HAP-1 (cell line): ENCODE measurements at regions not wholly inside any gene's neighbourhood (a gene's known extent, or its start where the extent isn't known, plus 50 kb on each side); places are given as distances from the start of the nearest gene placed in this dataset.

Experiments
- DNase-seq, 2 experiments: peaks; one replicate each; pipeline ENCODE4 v3.0.0-alpha.2; 2016 to 2020; ENCODE audit warnings: low spot score in 2 of 2
- H3K27me3 ChIP-seq: fragments of 250-450 bp; sonication (Bioruptor Pico); 2 replicates; pipeline ENCODE4 v1.5.1; 2020; ENCODE audit warnings: low read depth, mild to moderate bottlenecking, moderate library complexity
- H3K36me3 ChIP-seq: fragments of 250-450 bp; sonication (Bioruptor Pico); replicated peaks from 2 replicates; pipeline ENCODE4 v1.5.1; 2020; ENCODE audit warnings: mild to moderate bottlenecking
- H3K4me1 ChIP-seq: fragments of 250-450 bp; sonication (Bioruptor Pico); 2 replicates; pipeline ENCODE4 v1.5.1; 2020; ENCODE audit warnings: mild to moderate bottlenecking
- H3K4me3 ChIP-seq: fragments of 250-450 bp; sonication (Bioruptor Pico); 2 replicates; pipeline ENCODE4 v1.5.1; 2020; ENCODE audit warnings: mild to moderate bottlenecking, moderate library complexity
- H3K9me3 ChIP-seq: fragments of 250-450 bp; sonication (Bioruptor Pico); 2 replicates; pipeline ENCODE4 v1.5.1; 2020; ENCODE audit warnings: mild to moderate bottlenecking, moderate library complexity
- in situ Hi-C: fragments of 300-500 bp; cut with MboI; formaldehyde crosslinking; loops from 3 replicates; pipeline ENCODE4 v1.14.3; 2020; ENCODE audit warnings: low sequenced_read_pairs, inconsistent platforms, mixed read lengths

DNA sequence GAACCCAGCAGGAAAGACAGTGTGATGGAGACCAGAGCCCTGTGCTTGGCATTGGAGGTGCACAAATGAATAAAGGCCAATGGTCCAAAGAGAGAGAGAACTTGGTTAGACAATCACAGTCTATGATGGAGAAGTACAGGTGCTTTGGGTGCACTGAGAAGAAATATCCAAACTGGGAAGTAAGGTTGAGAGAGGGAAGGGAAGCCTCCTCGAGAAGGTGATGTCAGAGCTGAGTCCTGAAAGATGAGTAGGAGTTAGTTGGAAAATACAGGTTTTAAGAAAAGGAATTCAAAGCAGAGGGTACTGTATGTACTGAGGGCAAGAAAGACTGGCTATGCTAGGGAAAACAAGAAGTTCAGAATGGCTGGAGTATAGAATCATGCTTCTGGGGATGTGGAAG lies 94.1 kb upstream of the CD53 start:
- no peak for DNase-seq
- Histone ChIP-seq H3K36me3 (no peaks in the 10 kb centered on the region), H3K27me3 (no peaks in the 10 kb centered on the region; the same call in 1 of the 2 replicates), H3K4me3 (no peak overlapping the region), H3K9me3 (no peaks in the 10 kb centered on the region), H3K4me1 (no peaks in the 10 kb centered on the region)
- in situ Hi-C loops: loop anchor here (5.0 kb wide), 1 partner anchor 147 kb away; no protein-coding TSS in a partner anchor

DNA sequence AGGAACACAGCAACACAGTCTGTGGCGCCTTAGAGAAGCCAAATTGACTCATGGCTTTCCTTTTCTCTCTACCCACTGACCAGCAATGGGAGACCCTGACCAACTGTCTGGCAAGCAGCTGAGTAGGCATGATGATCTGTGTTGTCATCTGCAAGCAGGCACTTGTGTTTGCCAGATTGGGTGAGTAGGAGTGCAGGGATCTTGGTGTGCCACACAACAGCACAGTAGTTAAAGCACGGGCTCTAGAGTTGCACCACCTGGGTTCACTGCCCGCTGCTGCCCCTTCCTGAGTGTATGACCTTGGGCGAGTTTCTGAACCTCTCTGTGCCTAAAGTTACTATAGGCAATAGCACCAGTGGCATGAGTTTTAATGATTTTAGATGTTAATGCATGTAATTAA lies 95.7 kb upstream of the CD53 start:
- H3K9me3 ChIP-seq: no peaks in the 10 kb centered on the region
- no peak for DNase-seq
- no peaks in the 10 kb centered on the region; the same call in 1 of the 2 replicates for H3K27me3 ChIP-seq
- H3K4me3 ChIP-seq: no peak overlapping the region
- in situ Hi-C loops: loop anchor here (5.0 kb wide), 1 partner anchor 145 kb away; no protein-coding TSS in a partner anchor
- no peaks in the 10 kb centered on the region for H3K4me1 ChIP-seq
- H3K36me3 ChIP-seq: no peaks in the 10 kb centered on the region

DNA sequence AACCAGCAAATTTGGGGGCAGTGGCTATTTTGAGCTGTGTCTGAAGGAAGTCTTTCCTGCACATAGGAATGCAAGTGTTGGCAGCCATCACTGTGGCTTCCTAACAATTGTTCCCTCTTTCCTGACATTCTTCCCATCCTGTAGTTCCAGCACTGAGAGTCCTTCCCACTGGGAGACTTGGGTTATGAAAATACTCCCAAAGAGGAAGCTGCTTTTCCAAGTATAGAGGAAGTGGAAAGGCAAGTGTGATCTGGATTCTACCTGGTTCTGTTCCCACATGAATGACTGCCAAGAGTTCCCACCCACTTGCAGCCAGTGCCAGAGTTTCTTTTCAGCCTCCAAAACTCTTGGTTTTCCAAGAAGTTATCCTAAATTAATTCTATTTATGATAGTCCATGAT lies 98.5 kb upstream of the CD53 start:
- H3K36me3 ChIP-seq: no peaks in the 10 kb centered on the region
- no peaks in the 10 kb centered on the region for H3K4me1 ChIP-seq
- in situ Hi-C loops: no loop called here
- H3K27me3 ChIP-seq: no peaks in the 10 kb centered on the region; the same call in 1 of the 2 replicates
- H3K4me3 ChIP-seq: no peak overlapping the region
- H3K9me3 ChIP-seq: no peaks in the 10 kb centered on the region
- no peak for DNase-seq

DNA sequence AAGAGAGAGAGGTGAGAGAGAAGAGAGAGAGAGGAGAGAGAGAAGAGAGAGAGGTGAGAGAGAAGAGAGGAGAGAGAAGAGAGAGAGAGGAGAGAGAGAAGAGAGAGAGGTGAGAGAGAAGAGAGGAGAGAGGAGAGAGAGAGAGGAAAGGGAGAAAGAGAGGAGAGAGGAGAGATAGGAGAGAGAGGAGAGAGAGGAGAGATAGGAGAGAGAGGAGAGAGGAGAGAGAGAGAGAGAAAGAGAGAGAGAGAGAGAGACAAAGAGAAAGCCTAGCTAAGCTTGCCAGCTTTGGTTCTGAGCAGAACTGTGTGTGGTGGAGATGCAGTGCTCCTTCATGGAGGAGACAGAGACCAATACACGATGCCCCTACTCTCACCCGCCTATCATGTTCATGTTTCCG lies 99.1 kb upstream of the KCNA3 start:
- Histone ChIP-seq H3K27me3 (no peaks in the 10 kb centered on the region; the same call in 1 of the 2 replicates), H3K4me1 (no peaks in the 10 kb centered on the region), H3K4me3 (no peak overlapping the region), H3K9me3 (no peaks in the 10 kb centered on the region), H3K36me3 (no peaks in the 10 kb centered on the region)
- in situ Hi-C loops: no loop called here
- no peak for DNase-seq

DNA sequence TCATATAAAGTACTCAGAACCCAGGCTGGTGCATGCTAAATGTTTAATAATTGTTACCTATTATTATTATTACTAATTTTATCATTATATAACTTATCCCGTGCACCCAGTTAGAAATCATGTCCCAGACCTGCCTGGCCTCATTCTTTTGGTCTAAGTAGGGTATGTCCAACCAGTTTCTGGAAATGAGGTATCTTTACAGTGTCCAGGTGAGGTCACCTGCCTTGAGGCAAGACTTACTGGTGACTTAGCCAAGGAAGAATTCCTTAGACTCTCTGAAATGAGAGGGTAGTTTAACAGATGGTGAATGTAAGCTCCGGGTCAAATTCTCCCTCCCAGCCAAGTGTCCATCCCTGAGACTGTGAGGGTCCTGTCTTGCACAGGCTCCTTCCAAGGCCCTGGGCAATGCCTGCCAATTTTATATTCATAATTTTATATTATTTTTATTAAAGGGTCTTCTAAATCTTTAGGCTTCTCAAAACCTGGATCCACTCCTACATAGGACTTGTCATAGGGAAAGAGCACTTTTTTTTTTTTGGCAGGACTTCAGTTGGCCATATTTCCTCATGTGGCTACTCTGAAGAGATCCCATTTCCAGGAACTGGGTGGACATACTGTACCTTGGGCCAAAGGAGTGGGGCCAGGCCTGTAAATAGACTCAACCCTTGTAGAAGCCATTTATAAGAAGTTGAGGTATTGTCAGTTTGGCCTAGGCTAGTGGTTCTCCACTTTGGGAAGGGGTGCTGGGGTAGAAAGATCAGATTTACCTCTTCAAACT lies 96.7 kb upstream of the KCNA3 start:
- no peak overlapping the region for H3K4me3 ChIP-seq
- H3K27me3 ChIP-seq: no peaks in the 10 kb centered on the region; the same call in 1 of the 2 replicates
- DNase-seq: no peak
- H3K36me3 ChIP-seq: no peaks in the 10 kb centered on the region
- in situ Hi-C loops: no loop called here
- no peaks in the 10 kb centered on the region for H3K9me3 ChIP-seq
- no peaks in the 10 kb centered on the region for H3K4me1 ChIP-seq

DNA sequence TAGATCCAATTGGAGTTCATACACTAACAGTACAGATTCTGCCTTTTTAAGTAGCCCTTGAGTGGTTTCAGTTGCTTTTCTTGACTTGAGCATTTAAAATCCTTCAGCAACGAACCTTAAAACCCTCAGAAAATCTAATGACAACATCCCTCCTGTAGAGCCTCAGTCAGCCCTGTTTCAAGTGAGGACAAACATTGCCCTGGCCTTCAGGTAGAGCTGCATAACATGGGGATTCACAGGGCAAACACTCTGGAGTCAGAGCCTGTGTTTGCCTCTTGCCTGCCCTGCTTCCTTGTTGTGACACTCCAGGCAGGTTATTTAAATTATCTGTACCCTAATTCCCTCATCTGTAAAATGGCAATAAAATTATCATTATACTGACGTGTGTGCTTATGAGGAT lies 96.1 kb upstream of the KCNA3 start:
- H3K4me1 ChIP-seq: no peaks in the 10 kb centered on the region
- no peak for DNase-seq
- in situ Hi-C loops: no loop called here
- H3K36me3 ChIP-seq: no peaks in the 10 kb centered on the region
- H3K27me3 ChIP-seq: no peaks in the 10 kb centered on the region; the same call in 1 of the 2 replicates
- H3K4me3 ChIP-seq: no peak overlapping the region
- no peaks in the 10 kb centered on the region for H3K9me3 ChIP-seq

DNA sequence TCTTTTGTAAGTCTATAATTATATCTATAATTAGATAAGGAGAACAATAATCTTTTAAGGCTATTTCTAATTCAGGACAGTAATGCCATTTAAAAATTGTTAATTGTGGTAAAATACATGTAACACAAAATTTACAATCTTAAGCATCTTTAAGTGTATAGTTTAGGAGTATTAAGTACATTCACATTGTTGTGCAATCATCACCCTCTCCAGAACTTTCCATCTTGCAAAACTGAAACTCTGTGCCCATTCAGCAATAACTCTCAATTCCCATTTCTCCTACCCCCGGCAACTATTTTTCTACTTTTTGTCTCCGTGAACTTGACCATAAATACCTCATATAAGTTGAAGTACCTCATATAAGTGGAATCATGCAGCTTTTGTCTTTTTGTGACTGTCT lies 93.9 kb upstream of the KCNA3 start:
- no peak overlapping the region for H3K4me3 ChIP-seq
- in situ Hi-C loops: no loop called here
- DNase-seq: no peak
- H3K9me3 ChIP-seq: no peaks in the 10 kb centered on the region
- H3K27me3 ChIP-seq: no peaks in the 10 kb centered on the region
- no peaks in the 10 kb centered on the region for H3K4me1 ChIP-seq
- no peaks in the 10 kb centered on the region for H3K36me3 ChIP-seq

DNA sequence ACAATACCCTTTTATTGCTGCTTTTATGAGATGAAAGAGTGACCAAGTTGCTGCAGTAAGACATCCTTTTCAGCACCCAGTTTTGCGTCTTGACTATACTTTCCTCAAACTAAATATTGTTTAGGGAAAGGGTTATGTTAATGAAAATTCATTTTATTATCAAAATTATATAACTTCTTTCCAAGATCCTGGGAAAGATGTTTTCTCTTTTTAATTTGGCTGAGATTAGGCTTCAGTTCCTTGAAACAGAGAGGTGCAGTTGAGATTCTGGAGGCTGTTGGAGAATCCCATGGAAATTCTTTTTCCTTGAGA lies 91.6 kb upstream of the KCNA3 start:
- Histone ChIP-seq H3K27me3 (peaks cover 8% of the 10 kb centered on the region), H3K4me1 (no peaks in the 10 kb centered on the region), H3K4me3 (no peak overlapping the region), H3K9me3 (no peaks in the 10 kb centered on the region), H3K36me3 (no peaks in the 10 kb centered on the region)
- in situ Hi-C loops: no loop called here
- no peak for DNase-seq

DNA sequence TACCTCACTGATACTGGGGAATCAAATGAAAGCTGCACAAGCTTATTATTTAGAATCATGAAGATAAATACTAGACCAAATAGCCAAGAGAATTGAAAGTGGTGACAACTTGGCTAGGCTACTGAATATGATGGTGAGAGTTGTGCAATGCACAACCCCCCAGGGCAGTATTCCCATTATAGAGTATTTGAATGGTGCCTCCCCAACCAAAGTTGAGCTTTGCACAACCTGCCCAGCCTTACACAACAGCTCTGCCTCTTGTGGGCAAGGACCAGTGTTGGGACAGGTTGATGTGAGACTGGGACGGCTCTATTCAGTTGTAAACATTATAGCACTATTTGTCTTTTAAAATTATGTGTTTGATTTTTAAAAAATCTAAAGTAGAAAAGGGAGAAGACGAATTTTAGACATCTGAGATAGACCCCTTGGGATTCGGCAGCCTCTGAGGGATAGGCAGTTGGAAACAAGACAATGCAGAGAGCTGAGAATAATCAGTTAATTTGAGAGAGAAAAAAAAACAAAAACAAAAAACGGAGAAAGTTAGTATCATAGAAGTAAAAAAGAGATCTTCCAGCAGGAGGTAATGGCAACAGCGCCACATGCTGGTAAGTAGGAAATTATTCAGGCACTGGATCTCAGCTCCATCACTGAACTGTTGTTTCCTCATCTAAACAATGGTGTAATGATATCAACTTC lies 91.0 kb upstream of the KCNA3 start:
- H3K36me3 ChIP-seq: no peaks in the 10 kb centered on the region
- H3K9me3 ChIP-seq: no peaks in the 10 kb centered on the region
- no peaks in the 10 kb centered on the region for H3K4me1 ChIP-seq
- H3K4me3 ChIP-seq: no peak overlapping the region
- in situ Hi-C loops: no loop called here
- peaks cover 8% of the 10 kb centered on the region for H3K27me3 ChIP-seq
- peak; percentile 31 to 33 for DNase-seq

DNA sequence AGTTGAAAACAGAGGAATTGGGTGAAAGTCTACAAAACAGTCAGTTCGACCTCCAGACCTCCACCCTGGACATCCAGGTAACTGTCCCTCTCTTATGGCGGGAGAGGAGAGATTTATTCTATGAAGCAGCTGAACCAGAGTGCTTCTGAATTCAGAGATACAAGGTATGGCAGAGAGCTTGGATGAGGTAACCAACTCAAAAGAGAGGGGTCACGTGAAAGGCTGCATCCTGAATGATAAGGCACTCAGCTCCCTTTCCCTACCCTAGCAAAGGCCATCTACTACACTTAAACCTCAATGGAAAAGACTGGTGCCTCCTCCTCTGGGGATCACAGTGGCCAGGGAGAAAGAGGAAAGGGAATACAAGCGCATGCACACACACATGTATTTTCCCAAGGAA lies 88.4 kb upstream of the KCNA3 start:
- no peak for DNase-seq
- Histone ChIP-seq H3K27me3 (peaks cover 8% of the 10 kb centered on the region), H3K36me3 (no peaks in the 10 kb centered on the region), H3K9me3 (no peaks in the 10 kb centered on the region), H3K4me1 (no peaks in the 10 kb centered on the region), H3K4me3 (no peak overlapping the region)
- in situ Hi-C loops: no loop called here

DNA sequence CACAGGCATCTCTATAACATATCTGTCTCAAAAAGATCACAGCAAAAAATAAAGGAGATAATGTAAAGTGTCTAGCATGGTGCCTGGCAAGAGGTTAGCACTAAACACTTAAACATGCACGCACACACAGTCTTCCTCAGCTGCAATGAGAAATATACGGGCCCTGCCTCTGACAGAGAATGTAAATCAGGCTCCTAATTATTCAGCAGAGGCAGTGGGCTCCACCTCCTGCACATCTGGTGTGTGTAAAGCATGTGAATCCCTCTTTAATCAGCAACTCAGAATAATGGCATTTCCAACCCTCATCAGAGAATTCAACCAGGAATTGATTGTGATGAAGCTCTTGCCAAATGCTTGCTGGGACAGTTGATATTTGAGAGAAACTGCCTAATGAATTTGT lies 85.6 kb upstream of the KCNA3 start:
- no peaks in the 10 kb centered on the region for H3K4me1 ChIP-seq
- no peaks in the 10 kb centered on the region for H3K9me3 ChIP-seq
- H3K27me3 ChIP-seq: peaks cover 8% of the 10 kb centered on the region
- no peak for DNase-seq
- in situ Hi-C loops: no loop called here
- H3K4me3 ChIP-seq: no peak overlapping the region
- H3K36me3 ChIP-seq: no peaks in the 10 kb centered on the region

DNA sequence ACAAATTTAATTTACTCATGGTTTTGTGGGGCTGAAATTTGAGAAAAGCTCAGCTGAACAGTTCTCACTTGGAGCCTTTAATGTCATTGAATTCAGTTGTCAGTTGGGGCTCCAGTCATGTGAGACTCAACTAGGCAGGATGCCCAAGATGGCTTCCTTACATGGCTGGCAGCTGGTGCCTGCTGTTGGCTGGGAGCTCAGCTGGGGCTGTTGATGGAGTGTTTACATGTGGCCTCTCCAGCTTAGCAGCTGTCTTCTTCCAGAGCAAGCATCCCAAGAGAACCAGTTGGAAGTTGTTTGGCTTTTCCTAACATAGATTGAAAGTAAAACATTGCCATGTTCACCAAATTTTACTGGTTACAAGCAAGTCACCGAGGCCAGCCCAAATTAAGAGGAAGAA lies 81.8 kb upstream of the KCNA3 start:
- no peaks in the 10 kb centered on the region for H3K9me3 ChIP-seq
- no peaks in the 10 kb centered on the region for H3K36me3 ChIP-seq
- no peak overlapping the region for H3K4me3 ChIP-seq
- in situ Hi-C loops: no loop called here
- no peak for DNase-seq
- H3K4me1 ChIP-seq: no peaks in the 10 kb centered on the region
- H3K27me3 ChIP-seq: peaks cover 2% of the 10 kb centered on the region

DNA sequence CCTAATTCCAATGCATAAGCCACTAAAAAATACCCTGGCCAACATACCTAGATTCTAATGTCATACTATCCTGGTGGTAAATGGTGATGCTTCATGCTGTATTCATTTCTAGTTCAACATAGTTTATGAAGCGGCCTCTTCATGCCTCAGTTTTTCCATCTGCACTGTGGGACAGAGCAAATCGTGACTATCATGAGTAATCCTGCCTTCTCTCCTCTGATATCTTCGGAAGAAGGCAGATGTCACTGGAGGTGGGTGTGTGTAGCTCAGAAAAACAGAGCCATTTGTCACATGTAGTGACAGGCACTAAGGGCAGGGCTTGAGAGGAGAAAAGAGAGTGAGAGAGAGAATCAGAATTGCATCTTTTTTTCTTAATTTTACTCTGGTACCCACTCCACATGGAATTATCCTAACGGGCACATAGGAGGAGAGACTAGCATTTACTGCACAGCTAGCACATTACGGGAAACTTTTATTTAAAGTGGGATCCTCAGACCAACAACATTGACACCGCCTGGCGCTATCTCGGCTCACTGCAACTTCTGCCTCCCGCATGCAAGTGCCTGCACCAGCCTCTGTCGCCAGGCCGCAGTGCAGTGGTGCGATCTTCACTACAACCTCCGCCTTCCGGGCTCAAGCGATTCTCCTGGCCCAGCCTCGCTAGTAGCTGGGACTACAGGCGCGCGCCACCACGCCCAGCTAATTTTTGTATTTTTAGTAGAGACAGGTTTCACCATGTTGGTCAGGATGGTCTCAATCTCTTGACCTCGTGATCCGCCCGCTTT lies 78.4 kb upstream of the KCNA3 start:
- Histone ChIP-seq H3K36me3 (no peaks in the 10 kb centered on the region), H3K4me3 (no peak overlapping the region)
- in situ Hi-C loops: no loop called here

DNA sequence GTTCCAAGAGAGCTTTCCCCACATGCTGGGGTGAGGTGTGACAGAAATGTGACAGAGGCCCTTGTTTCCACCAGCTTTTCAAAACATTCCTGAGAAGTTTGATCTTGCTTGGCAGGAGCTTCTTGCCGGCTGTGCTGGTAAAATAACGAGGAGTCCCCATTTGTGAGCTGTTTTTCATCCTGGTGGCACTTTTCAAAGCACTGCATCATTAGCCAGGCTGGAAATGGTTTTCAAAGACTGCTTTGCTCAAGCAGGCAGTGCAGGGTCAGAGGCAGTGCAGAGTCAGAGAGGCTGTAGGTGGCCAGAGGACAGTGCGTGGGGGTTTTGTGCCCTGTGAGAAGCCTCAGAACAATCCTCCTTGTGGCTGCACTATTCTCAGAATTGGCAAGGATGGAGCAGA lies 75.8 kb upstream of the KCNA3 start:
- Histone ChIP-seq H3K4me1 (no peaks in the 10 kb centered on the region), H3K36me3 (no peaks in the 10 kb centered on the region), H3K9me3 (no peaks in the 10 kb centered on the region), H3K4me3 (no peak overlapping the region), H3K27me3 (no peaks in the 10 kb centered on the region)
- in situ Hi-C loops: no loop called here
- no peak for DNase-seq

More for the DNA sequence above, 78.4 kb upstream of the KCNA3 start:
- Histone ChIP-seq H3K4me1 (no peaks in the 10 kb centered on the region), H3K27me3 (no peaks in the 10 kb centered on the region), H3K9me3 (no peaks in the 10 kb centered on the region)
- DNase-seq: no peak
